ENCODE measurements at regions not wholly inside any gene's neighbourhood (a gene's known extent, or its start where the extent isn't known, plus 50 kb on each side); places are given as distances from the start of the nearest gene placed in this dataset.

DNA sequence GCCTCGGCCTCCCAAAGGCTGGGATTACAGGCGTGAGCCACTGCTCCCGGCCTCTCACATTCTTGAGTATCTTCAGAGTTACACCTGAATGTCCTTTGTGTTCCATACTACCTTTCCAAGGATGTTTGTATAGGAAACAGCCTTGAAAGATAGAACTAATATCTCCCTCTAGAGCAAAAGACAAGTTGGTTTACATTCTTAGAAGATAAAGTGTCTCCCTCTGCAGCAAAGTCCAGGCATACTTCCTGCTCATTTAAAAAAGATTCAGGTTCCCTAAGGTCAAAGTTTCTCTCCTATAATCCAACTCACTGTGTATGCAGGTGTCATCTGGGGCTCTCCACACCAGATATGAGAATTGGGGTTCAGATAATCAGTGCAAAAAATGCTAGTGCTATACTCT is 224.4 kb downstream of the TPBG start (continued):
- TF ChIP-seq ZNF671 (CRISPR knock-in tag; IDR thresholded peaks at IDR 0.05) = no peak
- no peak for TF ChIP-seq TEAD4 (CRISPR knock-in tag; IDR thresholded peaks at IDR 0.05)
- no peak for TF ChIP-seq CTCF (IDR thresholded peaks at IDR 0.05)
- no peak for TF ChIP-seq NR1H2 (CRISPR knock-in tag; IDR thresholded peaks at IDR 0.05)
- no peak for TF ChIP-seq CBFB (CRISPR knock-in tag; IDR thresholded peaks at IDR 0.05; ENCODE audit: low read depth)
- no peak for TF ChIP-seq ATF2 (CRISPR knock-in tag; IDR thresholded peaks at IDR 0.05; ENCODE audit: borderline replicate concordance, low read depth)
- TF ChIP-seq, protein P1, sequence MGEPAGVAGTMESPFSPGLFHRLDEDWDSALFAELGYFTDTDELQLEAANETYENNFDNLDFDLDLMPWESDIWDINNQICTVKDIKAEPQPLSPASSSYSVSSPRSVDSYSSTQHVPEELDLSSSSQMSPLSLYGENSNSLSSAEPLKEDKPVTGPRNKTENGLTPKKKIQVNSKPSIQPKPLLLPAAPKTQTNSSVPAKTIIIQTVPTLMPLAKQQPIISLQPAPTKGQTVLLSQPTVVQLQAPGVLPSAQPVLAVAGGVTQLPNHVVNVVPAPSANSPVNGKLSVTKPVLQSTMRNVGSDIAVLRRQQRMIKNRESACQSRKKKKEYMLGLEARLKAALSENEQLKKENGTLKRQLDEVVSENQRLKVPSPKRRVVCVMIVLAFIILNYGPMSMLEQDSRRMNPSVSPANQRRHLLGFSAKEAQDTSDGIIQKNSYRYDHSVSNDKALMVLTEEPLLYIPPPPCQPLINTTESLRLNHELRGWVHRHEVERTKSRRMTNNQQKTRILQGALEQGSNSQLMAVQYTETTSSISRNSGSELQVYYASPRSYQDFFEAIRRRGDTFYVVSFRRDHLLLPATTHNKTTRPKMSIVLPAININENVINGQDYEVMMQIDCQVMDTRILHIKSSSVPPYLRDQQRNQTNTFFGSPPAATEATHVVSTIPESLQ (CRISPR knock-in tag; IDR thresholded peaks at IDR 0.05) = no peak
- TF ChIP-seq, protein P2, sequence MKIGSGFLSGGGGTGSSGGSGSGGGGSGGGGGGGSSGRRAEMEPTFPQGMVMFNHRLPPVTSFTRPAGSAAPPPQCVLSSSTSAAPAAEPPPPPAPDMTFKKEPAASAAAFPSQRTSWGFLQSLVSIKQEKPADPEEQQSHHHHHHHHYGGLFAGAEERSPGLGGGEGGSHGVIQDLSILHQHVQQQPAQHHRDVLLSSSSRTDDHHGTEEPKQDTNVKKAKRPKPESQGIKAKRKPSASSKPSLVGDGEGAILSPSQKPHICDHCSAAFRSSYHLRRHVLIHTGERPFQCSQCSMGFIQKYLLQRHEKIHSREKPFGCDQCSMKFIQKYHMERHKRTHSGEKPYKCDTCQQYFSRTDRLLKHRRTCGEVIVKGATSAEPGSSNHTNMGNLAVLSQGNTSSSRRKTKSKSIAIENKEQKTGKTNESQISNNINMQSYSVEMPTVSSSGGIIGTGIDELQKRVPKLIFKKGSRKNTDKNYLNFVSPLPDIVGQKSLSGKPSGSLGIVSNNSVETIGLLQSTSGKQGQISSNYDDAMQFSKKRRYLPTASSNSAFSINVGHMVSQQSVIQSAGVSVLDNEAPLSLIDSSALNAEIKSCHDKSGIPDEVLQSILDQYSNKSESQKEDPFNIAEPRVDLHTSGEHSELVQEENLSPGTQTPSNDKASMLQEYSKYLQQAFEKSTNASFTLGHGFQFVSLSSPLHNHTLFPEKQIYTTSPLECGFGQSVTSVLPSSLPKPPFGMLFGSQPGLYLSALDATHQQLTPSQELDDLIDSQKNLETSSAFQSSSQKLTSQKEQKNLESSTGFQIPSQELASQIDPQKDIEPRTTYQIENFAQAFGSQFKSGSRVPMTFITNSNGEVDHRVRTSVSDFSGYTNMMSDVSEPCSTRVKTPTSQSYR (CRISPR knock-in tag; IDR thresholded peaks at IDR 0.05) = no peak
- no peak for TF ChIP-seq ATF1 (CRISPR knock-in tag; IDR thresholded peaks at IDR 0.05)
- no peak for TF ChIP-seq RORB (CRISPR knock-in tag; IDR thresholded peaks at IDR 0.05)
- no peak for TF ChIP-seq JAZF1 (CRISPR knock-in tag; IDR thresholded peaks at IDR 0.05)
- TF ChIP-seq GABPB1 (CRISPR knock-in tag; IDR thresholded peaks at IDR 0.05) = no peak
- TF ChIP-seq STAT6 (CRISPR knock-in tag; conservative IDR thresholded peaks at IDR 0.05; ENCODE audit: low read depth) = no peak

- ATAC-seq (no peak), DNase-seq (ENCODE audit: low spot score) (no peak)
- no peak for TF ChIP-seq ZNF263 (CRISPR knock-in tag; IDR thresholded peaks at IDR 0.05; ENCODE audit: low read depth)
- TF ChIP-seq IRF2 (CRISPR knock-in tag; IDR thresholded peaks at IDR 0.05; ENCODE audit: borderline replicate concordance, low read depth) = no peak
- TF ChIP-seq STAT6 (CRISPR knock-in tag; conservative IDR thresholded peaks at IDR 0.05; ENCODE audit: low read depth) = no peak
- TF ChIP-seq, protein P3, sequence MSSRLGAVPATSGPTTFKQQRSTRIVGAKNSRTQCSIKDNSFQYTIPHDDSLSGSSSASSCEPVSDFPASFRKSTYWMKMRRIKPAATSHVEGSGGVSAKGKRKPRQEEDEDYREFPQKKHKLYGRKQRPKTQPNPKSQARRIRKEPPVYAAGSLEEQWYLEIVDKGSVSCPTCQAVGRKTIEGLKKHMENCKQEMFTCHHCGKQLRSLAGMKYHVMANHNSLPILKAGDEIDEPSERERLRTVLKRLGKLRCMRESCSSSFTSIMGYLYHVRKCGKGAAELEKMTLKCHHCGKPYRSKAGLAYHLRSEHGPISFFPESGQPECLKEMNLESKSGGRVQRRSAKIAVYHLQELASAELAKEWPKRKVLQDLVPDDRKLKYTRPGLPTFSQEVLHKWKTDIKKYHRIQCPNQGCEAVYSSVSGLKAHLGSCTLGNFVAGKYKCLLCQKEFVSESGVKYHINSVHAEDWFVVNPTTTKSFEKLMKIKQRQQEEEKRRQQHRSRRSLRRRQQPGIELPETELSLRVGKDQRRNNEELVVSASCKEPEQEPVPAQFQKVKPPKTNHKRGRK (CRISPR knock-in tag; IDR thresholded peaks at IDR 0.05; ENCODE audit: borderline replicate concordance) = peak; percentile 94
- Mint-ChIP-seq H3K4me3 (no peak overlapping the region), H3K9me3 (peaks cover 4% of the 10 kb centered on the region; the same call in 1 of the 2 replicates), H3K27ac (no peak overlapping the region; the same call in 1 of the 2 replicates), H3K27me3 (ENCODE audit: low read depth) (no peaks in the 10 kb centered on the region), H3K4me1 (peaks cover 18% of the 10 kb centered on the region), H3K36me3 (no peaks in the 10 kb centered on the region)
- ChIA-PET POLR2A (no interaction called here), CTCF (no interaction called here)
Measured at GRCh38 chr6:82588859-82589412, 225.3 kb downstream of the TPBG start.
